T-cell (primary cell): ENCODE measurements at regions not wholly inside any gene's neighbourhood (a gene's known extent, or its start where the extent isn't known, plus 50 kb on each side); places are given as distances from the start of the nearest gene placed in this dataset.

Experiments
- ATAC-seq, 4 experiments: fragments of 200-7000 bp in 3 of 4; fragments of 150-1000 bp in 1 of 4; cut with Tn5 transposase; replicated peaks in 1 of 4; 1 replicate in 3 of 4; 2 replicates in 1 of 4; pipeline ENCODE4 v1.10.0; 2021; ENCODE audit warnings: moderate library complexity in 3 of 4, mild to moderate bottlenecking in 2 of 4, moderate number of reproducible peaks in 1 of 4
- CTCF ChIA-PET, 2 donors: fragments of 300-600 bp; sonication (Branson Sonifier 250); formaldehyde crosslinking; loops; one replicate each; lab custom pipeline; 2022; ENCODE audit warnings: antibody characterized with exemption in 2 of 2; lab: Charles Lee
- POLR2A ChIA-PET, 2 donors: fragments of 300-600 bp; sonication (Branson Sonifier 250); formaldehyde crosslinking; loops; one replicate each; lab custom pipeline; 2022; ENCODE audit warnings: antibody characterized with exemption in 2 of 2; lab: Charles Lee
- DNase-seq, 35 experiments: peaks; one replicate each; pipeline versions ENCODE4 v3.0.0 to v3.0.0-alpha.2; 2013 to 2023
- H3K27ac ChIP-seq: one replicate; pipeline ENCODE4 v1.5.1; 2013; ENCODE audit warnings: low read length
- H3K27me3 ChIP-seq, 2 experiments: replicated peaks in 1 of 2; 1 replicate in 1 of 2; 2 replicates in 1 of 2; pipeline versions ENCODE4 v1.6.1 to v1.7.0; 2013; ENCODE audit warnings: low read length in 1 of 2, mixed read lengths in 1 of 2; ENCODE audit not compliant: control insufficient read depth in 2 of 2, insufficient read depth in 2 of 2; ENCODE audit errors: extremely low read depth in 1 of 2
- H3K36me3 ChIP-seq, 2 donors: 1 replicate in 1 of 2; 2 replicates in 1 of 2; pipeline versions ENCODE4 v1.6.1 to v1.7.0; 2013; ENCODE audit warnings: low read length in 1 of 2; ENCODE audit not compliant: control insufficient read depth in 2 of 2, insufficient read depth in 1 of 2; ENCODE audit errors: extremely low read depth in 1 of 2
- H3K4me1 ChIP-seq, 2 experiments: 1 replicate in 1 of 2; 2 replicates in 1 of 2; pipeline versions ENCODE4 v1.6.1 to v1.7.0; 2013; ENCODE audit warnings: low read length in 2 of 2, mixed read lengths in 1 of 2; ENCODE audit not compliant: insufficient read depth in 2 of 2, control insufficient read depth in 1 of 2; ENCODE audit errors: extremely low read depth in 1 of 2
- H3K4me3 ChIP-seq, 2 donors: 1 replicate in 1 of 2; 2 replicates in 1 of 2; pipeline versions ENCODE4 v1.5.1 to v1.7.0; 2013; ENCODE audit warnings: mild to moderate bottlenecking in 2 of 2, low read length in 1 of 2, moderate library complexity in 1 of 2; ENCODE audit not compliant: control insufficient read depth in 1 of 2; ENCODE audit errors: extremely low read depth in 1 of 2
- H3K9me3 ChIP-seq: 2 replicates; pipeline ENCODE4 v1.7.0; 2013
- H3K27ac Mint-ChIP-seq, 2 donors: one replicate each; pipeline ENCODE4 v1.8.0; 2020 to 2021; ENCODE audit warnings: mild to moderate bottlenecking in 2 of 2, mixed read lengths in 2 of 2
- H3K27me3 Mint-ChIP-seq, 2 donors: one replicate each; pipeline ENCODE4 v1.8.0; 2021 to 2022; ENCODE audit warnings: mixed read lengths in 2 of 2
- H3K36me3 Mint-ChIP-seq: one replicate; pipeline ENCODE4 v1.8.0; 2021; ENCODE audit warnings: mixed read lengths
- H3K4me1 Mint-ChIP-seq, 3 donors: one replicate each; pipeline ENCODE4 v1.8.0; 2020 to 2022; ENCODE audit warnings: mixed read lengths in 3 of 3, mild to moderate bottlenecking in 1 of 3
- H3K4me3 Mint-ChIP-seq, 3 donors: one replicate each; pipeline ENCODE4 v1.8.0; 2020 to 2022; ENCODE audit warnings: mild to moderate bottlenecking in 3 of 3, mixed read lengths in 3 of 3, moderate library complexity in 3 of 3
- H3K9me3 Mint-ChIP-seq, 3 donors: one replicate each; pipeline ENCODE4 v1.8.0; 2020 to 2022; ENCODE audit warnings: mixed read lengths in 3 of 3
- WGBS: methylation state at CpG from one replicate; pipeline ENCODE4 v1.1.5; 2013; ENCODE audit warnings: missing lambda C conversion rate; ENCODE audit not compliant: insufficient coverage; 5-methylcytosine and 5-hydroxymethylcytosine counted together

DNA sequence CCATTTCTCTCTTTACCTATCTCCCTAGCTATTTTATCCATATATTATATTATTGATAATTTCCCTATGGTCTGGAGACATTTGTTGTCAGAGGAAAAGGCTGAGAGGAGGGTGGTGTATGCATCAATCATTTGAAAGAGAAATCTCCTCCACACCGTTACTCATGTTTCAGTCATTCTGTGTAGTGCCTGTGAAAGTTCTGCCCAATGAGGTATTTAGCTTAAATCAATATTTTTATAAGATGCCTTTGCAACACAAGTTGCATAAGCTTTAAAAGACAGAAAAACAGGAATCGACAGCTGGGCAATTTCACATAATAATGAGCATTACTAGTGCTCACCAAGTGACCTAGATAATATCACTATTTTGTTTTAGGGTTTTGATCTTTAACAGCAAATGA is 363.7 kb upstream of the FSIP2 start:
- Mint-ChIP-seq H3K4me1 (no peaks in the 10 kb centered on the region), H3K27ac (no peak overlapping the region), H3K9me3 (peaks cover 0 to 2% (median 0%) of the 10 kb centered on the region in 3 donors), H3K27me3 (no peaks in the 10 kb centered on the region), H3K4me3 (no peak overlapping the region), H3K36me3 (no peaks in the 10 kb centered on the region)
- Histone ChIP-seq H3K27ac (no peak overlapping the region), H3K36me3 (no peaks in the 10 kb centered on the region), H3K4me1 (no peaks in the 10 kb centered on the region), H3K4me3 (no peak overlapping the region), H3K27me3 (no peaks in the 10 kb centered on the region), H3K9me3 (peaks cover 5% of the 10 kb centered on the region)
- no CpG with 5 or more reads among the region's 2 CpGs for WGBS
- DNase-seq (no peak), ATAC-seq (no peak)
- CTCF ChIA-PET: no interaction called here
- POLR2A ChIA-PET: no interaction called here

GRCh38 chr2:185375731-185376130 is 362.9 kb upstream of the FSIP2 start:
- H3K27ac Mint-ChIP-seq: no peak overlapping the region
- ATAC-seq (no peak), DNase-seq (no peak)
- no peaks in the 10 kb centered on the region for H3K27me3 ChIP-seq
- H3K4me1 Mint-ChIP-seq: no peaks in the 10 kb centered on the region
- peaks cover 3% of the 10 kb centered on the region for H3K9me3 ChIP-seq
- H3K36me3 Mint-ChIP-seq: no peaks in the 10 kb centered on the region
- peaks cover 0 to 4% (median 2%) of the 10 kb centered on the region in 3 donors for H3K9me3 Mint-ChIP-seq
- no CpG with 5 or more reads among the region's 3 CpGs for WGBS
- no peaks in the 10 kb centered on the region for H3K27me3 Mint-ChIP-seq
- ChIA-PET POLR2A (no interaction called here), CTCF (no interaction called here)
- no peak overlapping the region for H3K4me3 ChIP-seq
- H3K4me1 ChIP-seq: no peaks in the 10 kb centered on the region
- no peak overlapping the region for H3K4me3 Mint-ChIP-seq
- no peak overlapping the region for H3K27ac ChIP-seq
- H3K36me3 ChIP-seq: no peaks in the 10 kb centered on the region

DNA sequence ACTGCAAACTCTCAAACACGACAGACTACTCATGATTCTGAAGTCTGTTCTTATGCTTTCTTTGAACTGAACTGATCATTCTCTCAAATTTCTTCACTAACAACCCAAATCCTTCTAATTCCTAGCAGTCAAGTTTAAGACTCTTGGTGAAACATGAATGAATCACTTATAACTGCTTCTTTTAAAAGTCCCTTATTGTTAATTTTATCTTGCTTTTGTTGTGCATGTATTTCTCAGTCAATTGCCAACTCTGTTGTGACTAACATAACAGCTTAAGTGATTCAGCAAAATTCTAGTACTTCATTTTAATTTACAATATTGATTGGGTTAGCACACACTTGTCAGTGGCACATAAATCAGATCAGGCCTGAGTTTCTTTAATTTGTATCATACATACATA is 357.0 kb upstream of the FSIP2 start:
- Histone ChIP-seq H3K9me3 (no peaks in the 10 kb centered on the region), H3K36me3 (no peaks in the 10 kb centered on the region), H3K4me1 (no peaks in the 10 kb centered on the region), H3K4me3 (no peak overlapping the region), H3K27ac (no peak overlapping the region), H3K27me3 (no peaks in the 10 kb centered on the region)
- no peaks in the 10 kb centered on the region for H3K36me3 Mint-ChIP-seq
- ATAC-seq (no peak), DNase-seq (no peak)
- ChIA-PET CTCF (no interaction called here), POLR2A (no interaction called here)
- peaks cover 0 to 8% (median 2%) of the 10 kb centered on the region in 3 donors for H3K9me3 Mint-ChIP-seq
- WGBS: 40% methylated on average over 1 of the region's 1 CpG
- H3K27me3 Mint-ChIP-seq: no peaks in the 10 kb centered on the region
- no peak overlapping the region for H3K27ac Mint-ChIP-seq
- no peaks in the 10 kb centered on the region for H3K4me1 Mint-ChIP-seq
- no peak overlapping the region for H3K4me3 Mint-ChIP-seq

DNA sequence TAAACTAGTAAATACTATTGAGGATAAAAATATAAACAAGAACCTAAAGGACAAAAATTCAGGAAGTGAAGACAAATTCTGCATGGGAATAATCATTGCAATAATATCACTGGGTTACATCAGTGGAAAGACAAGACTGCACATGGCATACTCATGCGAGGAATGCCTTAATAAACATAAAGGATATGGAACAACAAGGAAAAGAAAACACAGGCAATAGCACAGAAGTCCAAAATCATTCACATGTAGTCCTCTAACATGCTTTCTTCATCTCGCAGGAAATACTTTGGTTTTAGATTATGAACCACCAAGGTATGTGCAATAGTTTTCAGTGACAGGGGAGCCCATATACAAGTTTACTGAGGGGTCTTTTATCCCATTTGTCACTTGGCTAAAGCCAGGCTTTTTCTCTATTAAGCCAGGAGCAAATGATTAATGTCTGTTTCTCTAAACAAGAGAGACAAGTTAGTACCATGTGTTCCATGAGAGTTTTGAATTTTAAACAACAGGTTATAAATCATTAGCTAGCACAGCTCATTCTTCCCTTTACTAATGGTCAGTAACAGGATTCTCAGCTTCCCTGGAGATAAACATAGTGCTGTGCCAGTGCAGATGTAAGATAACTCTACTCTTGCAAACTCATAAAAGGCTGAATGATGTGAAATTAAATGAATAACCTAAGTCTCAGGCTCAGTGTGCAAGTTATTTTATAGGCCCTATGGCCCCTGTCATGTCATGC is 353.6 kb upstream of the FSIP2 start:
- Histone ChIP-seq H3K4me3 (no peak overlapping the region), H3K9me3 (no peaks in the 10 kb centered on the region), H3K36me3 (no peaks in the 10 kb centered on the region), H3K27ac (no peak overlapping the region), H3K4me1 (no peaks in the 10 kb centered on the region), H3K27me3 (no peaks in the 10 kb centered on the region)
- ATAC-seq (no peak), DNase-seq (no peak)
- no CpG with 5 or more reads among the region's 2 CpGs for WGBS
- Mint-ChIP-seq H3K4me3 (no peak overlapping the region), H3K27ac (no peak overlapping the region), H3K9me3 (peaks cover 0 to 12% (median 0%) of the 10 kb centered on the region in 3 donors), H3K36me3 (no peaks in the 10 kb centered on the region), H3K27me3 (no peaks in the 10 kb centered on the region), H3K4me1 (no peaks in the 10 kb centered on the region)
- ChIA-PET CTCF (no interaction called here), POLR2A (no interaction called here)

DNA sequence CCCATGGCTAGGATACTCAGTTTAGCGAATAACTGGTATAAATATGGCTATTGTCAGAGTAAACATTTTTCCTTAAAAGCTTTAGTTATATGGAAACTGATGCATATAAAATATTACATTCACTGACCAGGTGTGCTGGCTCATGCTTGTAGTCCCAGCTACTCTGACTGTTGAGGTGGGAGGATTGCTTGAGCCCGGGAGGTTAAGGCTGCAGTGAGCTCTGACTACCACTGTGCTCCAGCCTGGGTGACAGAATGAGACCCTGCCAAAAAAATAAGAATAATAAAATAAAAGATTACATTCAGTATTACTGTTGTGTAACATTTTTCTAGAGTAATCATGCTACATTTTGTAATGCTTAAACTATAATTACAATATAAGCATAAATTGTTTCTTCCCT is 350.4 kb upstream of the FSIP2 start:
- H3K27ac Mint-ChIP-seq: no peak overlapping the region
- H3K36me3 Mint-ChIP-seq: no peaks in the 10 kb centered on the region
- Histone ChIP-seq H3K27ac (no peak overlapping the region), H3K36me3 (no peaks in the 10 kb centered on the region), H3K27me3 (no peaks in the 10 kb centered on the region), H3K9me3 (no peaks in the 10 kb centered on the region), H3K4me3 (no peak overlapping the region), H3K4me1 (no peaks in the 10 kb centered on the region)
- H3K4me3 Mint-ChIP-seq: no peak overlapping the region
- ChIA-PET CTCF (no interaction called here), POLR2A (no interaction called here)
- no peaks in the 10 kb centered on the region for H3K4me1 Mint-ChIP-seq
- no CpG with 5 or more reads among the region's 2 CpGs for WGBS
- ATAC-seq (no peak), DNase-seq (no peak)
- no peaks in the 10 kb centered on the region for H3K27me3 Mint-ChIP-seq
- H3K9me3 Mint-ChIP-seq: peaks cover 0 to 11% (median 0%) of the 10 kb centered on the region in 3 donors

- CTCF ChIA-PET: no interaction called here
- no peak overlapping the region for H3K4me3 ChIP-seq
- no peak for ATAC-seq
- H3K27ac ChIP-seq: no peak overlapping the region
- peaks cover 3 to 7% (median 3%) of the 10 kb centered on the region in 3 donors for H3K9me3 Mint-ChIP-seq
- H3K27ac Mint-ChIP-seq: no peak overlapping the region
- no peaks in the 10 kb centered on the region for H3K4me1 Mint-ChIP-seq
- POLR2A ChIA-PET: no interaction called here
- H3K27me3 ChIP-seq: no peaks in the 10 kb centered on the region
- H3K36me3 ChIP-seq: no peaks in the 10 kb centered on the region
- H3K36me3 Mint-ChIP-seq: no peaks in the 10 kb centered on the region
- no peak for DNase-seq
- no peaks in the 10 kb centered on the region for H3K27me3 Mint-ChIP-seq
- H3K9me3 ChIP-seq: no peaks in the 10 kb centered on the region
- no peaks in the 10 kb centered on the region for H3K4me1 ChIP-seq
- no peak overlapping the region for H3K4me3 Mint-ChIP-seq
These were observed 347.1 kb upstream of the FSIP2 start for GRCh38 chr2:185391543-185391942.

DNA sequence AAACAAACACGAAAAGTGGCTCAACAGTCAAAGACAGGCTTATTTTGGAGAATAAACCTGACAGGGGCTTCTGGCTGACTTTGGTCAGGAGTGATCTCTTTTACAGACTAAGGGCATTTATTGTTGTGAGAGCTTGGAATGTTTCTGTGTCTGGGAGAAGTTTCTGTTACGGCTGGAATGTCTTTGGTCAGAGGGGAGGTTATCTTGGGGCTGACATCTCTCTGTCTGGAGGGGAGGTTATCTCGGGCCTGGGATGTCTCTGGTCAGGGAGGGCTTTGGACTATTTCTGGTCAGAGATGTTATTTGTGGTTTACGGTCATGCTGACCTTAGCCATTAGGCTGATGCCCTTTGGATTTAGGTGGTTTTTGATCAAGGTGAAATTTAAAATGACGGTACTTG is 345.5 kb upstream of the FSIP2 start:
- POLR2A ChIA-PET: no interaction called here
- ATAC-seq: no peak

More for the DNA sequence above, 345.5 kb upstream of the FSIP2 start:
- Histone ChIP-seq H3K36me3 (no peaks in the 10 kb centered on the region), H3K4me1 (no peaks in the 10 kb centered on the region), H3K27ac (no peak overlapping the region), H3K4me3 (no peak overlapping the region), H3K27me3 (no peaks in the 10 kb centered on the region), H3K9me3 (no peaks in the 10 kb centered on the region)
- DNase-seq: no peak
- H3K4me1 Mint-ChIP-seq: no peaks in the 10 kb centered on the region
- no peaks in the 10 kb centered on the region for H3K36me3 Mint-ChIP-seq
- peaks cover 3 to 7% (median 3%) of the 10 kb centered on the region in 3 donors for H3K9me3 Mint-ChIP-seq
- H3K27ac Mint-ChIP-seq: no peak overlapping the region
- WGBS: 76% methylated on average over 4 of the region's 5 CpGs
- CTCF ChIA-PET: no interaction called here
- no peak overlapping the region for H3K4me3 Mint-ChIP-seq
- no peaks in the 10 kb centered on the region for H3K27me3 Mint-ChIP-seq
